ENCODE measurements at regions not wholly inside any gene's neighbourhood (a gene's known extent, or its start where the extent isn't known, plus 50 kb on each side); places are given as distances from the start of the nearest gene placed in this dataset.
"Not testable (repeated sequence)": the region's sequence is repeated elsewhere in the genome, so short reads cannot be mapped to it uniquely, and the experiment has no call there.

- H3K36me3 ChIP-seq = no peaks in the 10 kb centered on the region
- no peaks in the 10 kb centered on the region for H3K27me3 ChIP-seq
- H3K4me1 ChIP-seq (ENCODE audit: control insufficient read depth in 1 of 2, insufficient read depth in 1 of 2, low read depth in 1 of 2, low read length in 1 of 2) = no peaks in the 10 kb centered on the region
- TF ChIP-seq CTCF (IDR thresholded peaks at IDR 0.05) = no peak
- no peak overlapping the region for H3K4me3 ChIP-seq (ENCODE audit: low read depth in 1 of 2, low read length in 1 of 2)
- H3K27ac ChIP-seq = no peak overlapping the region
- H3K9me3 ChIP-seq = no peaks in the 10 kb centered on the region
Measured at GRCh38 chr3:89533275-89533674, 425.9 kb downstream of the EPHA3 start.

DNA sequence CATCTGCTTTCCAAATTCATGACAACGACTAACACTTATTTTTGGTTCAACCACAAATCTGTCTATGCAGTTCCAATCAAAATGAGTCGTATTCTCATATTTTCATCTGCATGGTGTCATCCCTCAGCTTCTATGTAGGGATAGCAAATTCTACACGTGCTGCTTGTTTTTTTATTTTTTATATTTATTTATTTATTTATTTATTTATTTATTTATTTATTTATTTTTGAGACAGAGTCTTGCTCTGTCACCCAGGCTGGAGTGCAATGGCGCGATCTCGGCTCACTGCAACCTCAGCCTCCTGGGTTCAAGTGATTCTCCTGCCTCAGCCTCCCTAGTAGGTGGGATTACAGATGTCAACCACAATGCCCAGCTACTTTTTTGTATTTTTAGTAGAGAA lies 447.2 kb downstream of the EPHA3 start:
- not testable (repeated sequence) for H3K36me3 ChIP-seq; H3K4me3 ChIP-seq (ENCODE audit: low read depth in 1 of 2, low read length in 1 of 2); H3K4me1 ChIP-seq (ENCODE audit: control insufficient read depth in 1 of 2, insufficient read depth in 1 of 2, low read depth in 1 of 2, low read length in 1 of 2); H3K27ac ChIP-seq; H3K9me3 ChIP-seq; H3K27me3 ChIP-seq

DNA sequence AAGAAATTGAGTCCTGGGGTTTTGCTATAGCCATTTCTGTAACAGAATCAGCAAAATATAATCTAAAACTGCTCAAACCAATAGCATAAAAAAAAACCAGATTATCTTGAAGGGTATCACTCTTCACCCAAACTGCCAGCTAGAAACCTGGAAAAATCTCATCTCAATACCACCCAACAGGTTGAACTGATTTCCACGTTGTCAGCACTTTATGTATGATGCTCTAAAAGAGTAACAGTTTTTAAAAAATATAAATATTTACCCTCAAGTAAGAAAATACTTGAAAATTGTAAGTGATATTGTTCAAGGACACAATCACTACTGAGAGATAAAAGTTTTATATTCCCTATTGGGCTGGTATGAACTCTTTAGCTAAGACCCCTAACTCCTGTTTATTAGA lies 451.3 kb downstream of the EPHA3 start:
- Histone ChIP-seq H3K36me3 (no peaks in the 10 kb centered on the region), H3K4me1 (ENCODE audit: control insufficient read depth in 1 of 2, insufficient read depth in 1 of 2, low read depth in 1 of 2, low read length in 1 of 2) (no peaks in the 10 kb centered on the region), H3K4me3 (ENCODE audit: low read depth in 1 of 2, low read length in 1 of 2) (no peak overlapping the region), H3K9me3 (no peaks in the 10 kb centered on the region), H3K27ac (no peak overlapping the region), H3K27me3 (no peaks in the 10 kb centered on the region)
- TF ChIP-seq CTCF (IDR thresholded peaks at IDR 0.05) = no peak

- TF ChIP-seq CTCF (IDR thresholded peaks at IDR 0.05) = no peak
- Histone ChIP-seq H3K36me3 (no peaks in the 10 kb centered on the region), H3K27me3 (no peaks in the 10 kb centered on the region), H3K27ac (no peak overlapping the region), H3K4me3 (ENCODE audit: low read depth in 1 of 2, low read length in 1 of 2) (no peak overlapping the region), H3K9me3 (no peaks in the 10 kb centered on the region), H3K4me1 (ENCODE audit: control insufficient read depth in 1 of 2, insufficient read depth in 1 of 2, low read depth in 1 of 2, low read length in 1 of 2) (no peaks in the 10 kb centered on the region)
Measured at GRCh38 chr3:89560568-89560967, 453.1 kb downstream of the EPHA3 start.

DNA sequence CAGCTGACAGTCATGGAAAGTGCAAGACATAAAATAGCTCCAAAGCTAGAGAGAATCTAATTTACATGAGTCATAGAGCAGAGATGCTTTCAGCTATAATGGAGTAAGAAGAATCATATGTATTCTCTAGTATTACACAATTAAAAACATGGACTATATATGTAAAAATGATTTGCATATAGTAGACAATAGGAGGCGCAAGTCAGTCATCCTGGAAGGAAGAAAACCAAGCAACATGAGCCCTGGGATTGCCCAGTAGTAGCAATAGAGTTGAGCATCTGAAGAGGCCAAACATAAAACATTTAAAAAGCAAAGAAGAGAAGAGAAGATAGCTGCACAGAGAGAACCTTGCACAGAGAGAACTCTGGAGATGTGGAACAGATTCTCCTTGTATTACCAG lies 455.0 kb downstream of the EPHA3 start:
- H3K4me3 ChIP-seq (ENCODE audit: low read depth in 1 of 2, low read length in 1 of 2) = no peak overlapping the region
- H3K27me3 ChIP-seq = no peaks in the 10 kb centered on the region
- H3K36me3 ChIP-seq = no peaks in the 10 kb centered on the region

GRCh38 chr3:89565098-89565497 lies 457.7 kb downstream of the EPHA3 start:
- Histone ChIP-seq H3K4me1 (ENCODE audit: control insufficient read depth in 1 of 2, insufficient read depth in 1 of 2, low read depth in 1 of 2, low read length in 1 of 2) (no peaks in the 10 kb centered on the region), H3K9me3 (no peaks in the 10 kb centered on the region), H3K4me3 (ENCODE audit: low read depth in 1 of 2, low read length in 1 of 2) (no peak overlapping the region), H3K27ac (no peak overlapping the region), H3K27me3 (no peaks in the 10 kb centered on the region), H3K36me3 (no peaks in the 10 kb centered on the region)
- no peak for TF ChIP-seq CTCF (IDR thresholded peaks at IDR 0.05)

More for the DNA sequence above, 455.0 kb downstream of the EPHA3 start:
- TF ChIP-seq CTCF (IDR thresholded peaks at IDR 0.05) = no peak
- Histone ChIP-seq H3K27ac (no peak overlapping the region), H3K4me1 (ENCODE audit: control insufficient read depth in 1 of 2, insufficient read depth in 1 of 2, low read depth in 1 of 2, low read length in 1 of 2) (no peaks in the 10 kb centered on the region), H3K9me3 (no peaks in the 10 kb centered on the region)
